ENCODE measurements at regions not wholly inside any gene's neighbourhood (a gene's known extent, or its start where the extent isn't known, plus 50 kb on each side); places are given as distances from the start of the nearest gene placed in this dataset.

- H2BK12ac ChIP-seq (ENCODE audit: insufficient read length, low read depth, low read length): no peak overlapping the region
- H3K27me3 ChIP-seq (ENCODE audit: insufficient read depth, low read length): no peaks in the 10 kb centered on the region
- H4K8ac ChIP-seq (replicated peaks; ENCODE audit: insufficient read length, low read depth, low read length): no peak overlapping the region
- no peak for DNase-seq
- Mint-ChIP-seq H3K4me1 (peaks cover 9% of the 10 kb centered on the region in 2 experiments), H3K36me3 (ENCODE audit: insufficient read depth in 1 of 3, low read depth in 3 of 3) (peaks cover 6 to 7% (median 7%) of the 10 kb centered on the region in 3 experiments; a peak in 6 of 7 replicates), H3K4me3 (no peak overlapping the region), H3K27ac (peak overlapping the region in 1 of 3 experiments; percentile 0; a peak in 1 of 7 replicates), H3K27me3 (ENCODE audit: low read depth) (no peaks in the 10 kb centered on the region; the same call in 1 of the 2 replicates), H3K9me3 (peaks cover 6% of the 10 kb centered on the region in 2 experiments; a peak in 3 of 5 replicates)
- no peak overlapping the region for H3K4ac ChIP-seq (ENCODE audit: low read depth, low read length)
- H3K23ac ChIP-seq (ENCODE audit: insufficient read length, low read depth, low read length): no peak overlapping the region
- H2BK5ac ChIP-seq (ENCODE audit: insufficient read length, low read length): no peak overlapping the region
- H3K4me1 ChIP-seq (ENCODE audit: insufficient read depth, low read length): no peaks in the 10 kb centered on the region; the same call in 1 of the 2 replicates
- no peak overlapping the region for H3K18ac ChIP-seq (ENCODE audit: insufficient read length, low read depth, low read length)
- H3K9ac ChIP-seq (ENCODE audit: extremely low read depth, insufficient read length, low read length): no peak overlapping the region
- H2BK15ac ChIP-seq (ENCODE audit: low read depth, low read length): no peak overlapping the region
- no peak overlapping the region for H4K91ac ChIP-seq (ENCODE audit: insufficient read length, low read depth, low read length)
- H3K56ac ChIP-seq (ENCODE audit: insufficient read length, low read depth, low read length): no peak overlapping the region
- no peak overlapping the region for H3T11ph ChIP-seq (ENCODE audit: low read length)
- no peak overlapping the region for H2BK20ac ChIP-seq (ENCODE audit: low read depth, low read length, poor library complexity, severe bottlenecking)
- no peak overlapping the region for H2BK120ac ChIP-seq (ENCODE audit: low read depth, low read length, poor library complexity, severe bottlenecking)
- H4K5ac ChIP-seq (ENCODE audit: insufficient read length, low read depth, low read length): no peak overlapping the region
- TF ChIP-seq CTCF (conservative IDR thresholded peaks at IDR 0.05): no peak
- no peaks in the 10 kb centered on the region for H3K23me2 ChIP-seq (ENCODE audit: insufficient read length, low read depth, low read length, poor library complexity, severe bottlenecking)
- no peaks in the 10 kb centered on the region for H3K79me1 ChIP-seq (ENCODE audit: insufficient read depth, low read depth, low read length, poor library complexity, severe bottlenecking)
- no peak overlapping the region for H2AFZ ChIP-seq (ENCODE audit: low read length)
- no peaks in the 10 kb centered on the region for H4K20me1 ChIP-seq (ENCODE audit: control insufficient read depth, insufficient read depth, insufficient read length)
- H3K9me3 ChIP-seq (ENCODE audit: control insufficient read depth, low read depth, low read length): no peaks in the 10 kb centered on the region
- no peak overlapping the region for H2AK5ac ChIP-seq (ENCODE audit: insufficient read length, low read length)
- H3K4me2 ChIP-seq (ENCODE audit: insufficient read depth, insufficient read length, low read length): no peak overlapping the region
- no peak overlapping the region; the same call in 1 of the 2 replicates for H3K14ac ChIP-seq (ENCODE audit: insufficient read depth, low read length)
- no peak overlapping the region for H3K27ac ChIP-seq (ENCODE audit: insufficient read length, low read depth, low read length)
- H3K79me2 ChIP-seq (ENCODE audit: insufficient read depth, low read length): no peaks in the 10 kb centered on the region
- WGBS (ENCODE audit: extremely low coverage, insufficient read length, low lambda C conversion rate): no CpG with 5 or more reads among the region's 6 CpGs
Observed at GRCh38 chr6:14695579-14695978, 550.3 kb upstream of the JARID2 start.
